ENCODE measurements at regions not wholly inside any gene's neighbourhood (a gene's known extent, or its start where the extent isn't known, plus 50 kb on each side); places are given as distances from the start of the nearest gene placed in this dataset.

- no peak overlapping the region for H4K5ac ChIP-seq (ENCODE audit: insufficient read length, low read depth, low read length)
- POLR2A ChIA-PET (ENCODE audit: partially characterized antibody): no interaction called here
- no peak overlapping the region for H3K14ac ChIP-seq (ENCODE audit: insufficient read length)
- TF ChIP-seq RAD21 (IDR thresholded peaks at IDR 0.05 in 1 of 2, conservative IDR thresholded peaks at IDR 0.05 in 1 of 2; ENCODE audit: low read depth in 2 of 2, low read length in 2 of 2): peak; percentile 9 to 17; a peak in 3 of 4 replicates
- no peak for TF ChIP-seq BCL11A (IDR thresholded peaks at IDR 0.05; ENCODE audit: low read depth in 2 of 2, low read length in 2 of 2)
- FAIRE-seq (no peak), DNase-seq (ENCODE audit: low read depth in 1 of 2, low spot score in 2 of 2) (no peak)
- no peaks in the 10 kb centered on the region; a peak in 1 of 4 replicates for H3K9me3 ChIP-seq (ENCODE audit: insufficient read depth in 2 of 2, low read depth in 1 of 2, low read length in 1 of 2)
- H2BK5ac ChIP-seq (ENCODE audit: low read depth, low read length): no peak overlapping the region
- no peak overlapping the region for H2BK15ac ChIP-seq (ENCODE audit: low read length)
- H3K4me2 ChIP-seq (ENCODE audit: insufficient read depth in 1 of 2, low read depth in 2 of 2, low read length in 2 of 2): no peak overlapping the region
- no peak overlapping the region for H3K56ac ChIP-seq (replicated peaks; ENCODE audit: insufficient read length, low read depth, low read length)
- H3K4me1 ChIP-seq (replicated peaks in 1 of 4; ENCODE audit: control insufficient read depth in 3 of 4, insufficient read depth in 4 of 4, low read length in 3 of 4): no peaks in the 10 kb centered on the region
- no peaks in the 10 kb centered on the region for H3K27me3 ChIP-seq (replicated peaks in 1 of 4; ENCODE audit: control insufficient read depth in 3 of 4, extremely low read depth in 1 of 4, insufficient read depth in 3 of 4, low read length in 3 of 4)
- no peak overlapping the region for H2BK120ac ChIP-seq (replicated peaks; ENCODE audit: low read depth, low read length)
- H3K79me2 ChIP-seq (ENCODE audit: control insufficient read depth in 1 of 2, insufficient read depth in 2 of 2, low read length in 2 of 2): no peaks in the 10 kb centered on the region
- H3K23ac ChIP-seq (ENCODE audit: insufficient read length): no peak overlapping the region
- 92% methylated on average over 6 of the region's 6 CpGs; no CpG with 5 or more reads in 1 of the 2 experiments for whole genome bisulfite sequencing, 2 experiments (ENCODE audit: extremely low coverage in 1 of 2, insufficient coverage in 1 of 2, insufficient read length in 1 of 2, insufficient replicate concordance in 2 of 2, low coverage in 1 of 2, low lambda C conversion rate in 2 of 2, missing lambda C conversion rate in 1 of 2)
- H3K23me2 ChIP-seq (ENCODE audit: low read depth, low read length): no peaks in the 10 kb centered on the region
- no peak overlapping the region for H4K8ac ChIP-seq (ENCODE audit: extremely low read depth, insufficient read depth, low read length)
- H3K4ac ChIP-seq (replicated peaks; ENCODE audit: insufficient read length, low read depth, low read length): no peak overlapping the region
- no peak overlapping the region for H3K27ac ChIP-seq (ENCODE audit: low read depth, low read length)
- no peak overlapping the region for H2AFZ ChIP-seq (ENCODE audit: low read length)
- no peak overlapping the region for H3K9ac ChIP-seq (replicated peaks in 1 of 4; ENCODE audit: extremely low read depth in 1 of 4, low read depth in 3 of 4, low read length in 3 of 4)
- no peaks in the 10 kb centered on the region for H4K20me1 ChIP-seq (replicated peaks in 1 of 2; ENCODE audit: control insufficient read depth in 1 of 2, insufficient read depth in 2 of 2, low read length in 2 of 2)
- H3K79me1 ChIP-seq (ENCODE audit: low read depth, low read length): no peaks in the 10 kb centered on the region
- no peak overlapping the region for H2BK20ac ChIP-seq (ENCODE audit: low read length)
- H2BK12ac ChIP-seq (ENCODE audit: low read depth, low read length): no peak overlapping the region
- no peaks in the 10 kb centered on the region for H3K36me3 ChIP-seq (ENCODE audit: control insufficient read depth in 2 of 4, insufficient read depth in 4 of 4, low read length in 3 of 4)
- CTCF ChIA-PET (ENCODE audit: partially characterized antibody): interaction anchor here (1.5 kb wide), 1 partner anchor 73 kb away, joined by 3 read pairs; no protein-coding TSS in a partner anchor
- no peak overlapping the region for H3K18ac ChIP-seq (ENCODE audit: extremely low read depth, low read length)
- H2AK5ac ChIP-seq (ENCODE audit: low read depth, low read length): no peak overlapping the region
- H3K4me3 ChIP-seq (ENCODE audit: extremely low read depth in 1 of 4, insufficient read depth in 2 of 4, low read depth in 3 of 4, low read length in 4 of 4): no peak overlapping the region
- H4K91ac ChIP-seq (replicated peaks; ENCODE audit: insufficient read length, low read length): no peak overlapping the region
Measured at GRCh38 chr3:20622304-20622703, 436.3 kb upstream of the SGO1 start.
